Heart left ventricle (tissue), 16 donors: ENCODE measurements at regions not wholly inside any gene's neighbourhood (a gene's known extent, or its start where the extent isn't known, plus 50 kb on each side); places are given as distances from the start of the nearest gene placed in this dataset.

Experiments
- ATAC-seq, 4 donors: fragments of 200-7000 bp; cut with Tn5 transposase; one replicate each; pipeline ENCODE4 v1.9.1; 2020 to 2022; ENCODE audit warnings: moderate library complexity in 4 of 4, mild to moderate bottlenecking in 3 of 4, moderate number of reproducible peaks in 1 of 4
- DNase-seq, 5 donors: peaks; one replicate each; pipeline ENCODE4 v3.0.0-alpha.2; 2020
- H3K27ac ChIP-seq, 12 donors: fragments of 200-600 bp; sonication (generic) in 4 of 12; one replicate each; pipeline versions ENCODE4 v1.5.0 to v1.8.0; 2016 to 2022; ENCODE audit warnings: mild to moderate bottlenecking in 2 of 12
- H3K27me3 ChIP-seq, 9 donors: fragments of 200-600 bp; sonication (generic) in 2 of 9; one replicate each; pipeline versions ENCODE4 v1.5.1 to v1.8.0; 2016 to 2022; ENCODE audit warnings: mild to moderate bottlenecking in 3 of 9
- H3K36me3 ChIP-seq, 9 donors: fragments of 200-600 bp; sonication (generic) in 2 of 9; one replicate each; pipeline versions ENCODE4 v1.5.0 to v1.8.0; 2018 to 2022; ENCODE audit warnings: mild to moderate bottlenecking in 2 of 9
- H3K4me1 ChIP-seq, 12 donors: fragments of 200-600 bp; sonication (generic) in 4 of 12; one replicate each; pipeline versions ENCODE4 v1.5.0 to v1.8.0; 2016 to 2022; ENCODE audit warnings: mild to moderate bottlenecking in 3 of 12
- H3K4me3 ChIP-seq, 12 donors: fragments of 200-600 bp; sonication (generic) in 4 of 12; one replicate each; pipeline versions ENCODE4 v1.5.0 to v1.8.0; 2017 to 2022; ENCODE audit warnings: mild to moderate bottlenecking in 9 of 12, moderate library complexity in 4 of 12
- H3K9me3 ChIP-seq, 12 donors: fragments of 200-600 bp; sonication (generic) in 4 of 12; one replicate each; pipeline versions ENCODE4 v1.5.0 to v1.8.0; 2016 to 2022; ENCODE audit warnings: mild to moderate bottlenecking in 1 of 12
- CTCF ChIP-seq, 12 donors: fragments of 200-600 bp; sonication (generic) in 4 of 12; IDR thresholded peaks; one replicate each; pipeline versions ENCODE4 v1.5.0 to v1.8.0; 2018 to 2022; ENCODE audit warnings: antibody characterized with exemption in 12 of 12, mild to moderate bottlenecking in 5 of 12
- POLR2A ChIP-seq, 2 donors: fragments of 450-650 bp; IDR thresholded peaks; one replicate each; pipeline ENCODE4 v1.6.1; 2017; ENCODE audit warnings: antibody characterized with exemption in 2 of 2, mild to moderate bottlenecking in 2 of 2, moderate library complexity in 2 of 2
- WGBS, 4 donors: extraction: QIAGEN DNeasy Blood & Tissue Kit in 2 of 4; methylation state at CpG; one replicate each; pipeline versions ENCODE4 v1.1.5 to v1.1.7; 2013 to 2018; 5-methylcytosine and 5-hydroxymethylcytosine counted together
- intact Hi-C, 10 donors: fragments of 100-400 bp; cut with DNase I; formaldehyde crosslinking; loops; one replicate each; pipeline versions ENCODE4 v1.11.1 to v1.14.2; 2022
- donor health status: ischemic (EF 13 %, LVEDD 7.1; RV severe dilation, severe dysfunction).
- donor health status: healthy with polysubstance abuse.
- donor health status: DM: no; HTN: yes; CAD: no.
- donor health status: DM: no; HTN: no; CAD: no.
- donor health status: ischemic (EF 25% LVEDD 6.9; RV normal size, moderate dysfunction).
- donor health status: ischemic (EF 25% LVEDD 5.7; RV mildly dilated, moderate dysfunction).
- donor health status: healthy.
- donor health status: DM: yes; HTN: yes; CAD: no.
- donor health status: ischemic (EF 35%, LVEDD 5.7; RV mildly dilated, moderate dysfunction).
- donor health status: nonischemic (EF 11% LVEDD 7.7; RV severe dilation, severe dysfunction).
- donor health status: DM: yes; HTN: yes; CAD: no.
- donor health status: PGD.
- donor health status: ischemic (EF 29% LVEDD 5.4; RV normal size, mild dysfunction).
- donor health status: nonischemic (EF 23%, LVEDD 6.1; RV moderate dilation, normal function).

GRCh38 chr12:87259391-87259790 lies 769.8 kb downstream of the C12orf50 start:
- ATAC-seq, result no peak
- no peak overlapping the region for H3K4me3 ChIP-seq
- no peak for DNase-seq
- no peaks in the 10 kb centered on the region for H3K9me3 ChIP-seq
- intact Hi-C loops, result no loop called here
- H3K27ac ChIP-seq, result no peak overlapping the region
- no peaks in the 10 kb centered on the region for H3K36me3 ChIP-seq
- TF ChIP-seq POLR2A (IDR thresholded peaks at IDR 0.05), result no peak
- no peak for TF ChIP-seq CTCF (IDR thresholded peaks at IDR 0.05)
- no peaks in the 10 kb centered on the region for H3K27me3 ChIP-seq
- H3K4me1 ChIP-seq, result no peaks in the 10 kb centered on the region

GRCh38 chr12:87254381-87255030 lies 774.7 kb downstream of the C12orf50 start:
- 92 to 95% (median 94%) methylated on average over 2 of the region's 2 CpGs for WGBS, 4 donors
- intact Hi-C loops, result no loop called here
- Histone ChIP-seq H3K4me3 (no peak overlapping the region), H3K36me3 (no peaks in the 10 kb centered on the region), H3K4me1 (no peaks in the 10 kb centered on the region), H3K27ac (no peak overlapping the region), H3K9me3 (peaks cover 0 to 7% (median 0%) of the 10 kb centered on the region in 12 donors), H3K27me3 (no peaks in the 10 kb centered on the region)
- TF ChIP-seq CTCF (IDR thresholded peaks at IDR 0.05), result no peak
- TF ChIP-seq POLR2A (IDR thresholded peaks at IDR 0.05), result no peak
- DNase-seq (no peak), ATAC-seq (no peak)

- DNase-seq (no peak), ATAC-seq (no peak)
- WGBS, 4 donors, result 79 to 86% (median 85%) methylated on average over 2 of the region's 2 CpGs
- no peaks in the 10 kb centered on the region for H3K36me3 ChIP-seq
- H3K4me3 ChIP-seq, result no peak overlapping the region
- no peaks in the 10 kb centered on the region for H3K27me3 ChIP-seq
- peaks cover 0 to 7% (median 0%) of the 10 kb centered on the region in 12 donors for H3K9me3 ChIP-seq
- intact Hi-C loops, result no loop called here
- TF ChIP-seq CTCF (IDR thresholded peaks at IDR 0.05), result no peak
- TF ChIP-seq POLR2A (IDR thresholded peaks at IDR 0.05), result no peak
- H3K27ac ChIP-seq, result no peak overlapping the region
- H3K4me1 ChIP-seq, result no peaks in the 10 kb centered on the region
Observed at GRCh38 chr12:87253157-87253556, 776.0 kb downstream of the C12orf50 start.

GRCh38 chr12:87246726-87247125 lies 782.5 kb downstream of the C12orf50 start:
- DNase-seq (no peak), ATAC-seq (no peak)
- 66 to 75% (median 71%) methylated on average over 1 of the region's 1 CpG for WGBS, 4 donors
- Histone ChIP-seq H3K4me3 (no peak overlapping the region), H3K4me1 (no peaks in the 10 kb centered on the region), H3K27me3 (no peaks in the 10 kb centered on the region), H3K36me3 (no peaks in the 10 kb centered on the region), H3K9me3 (no peaks in the 10 kb centered on the region), H3K27ac (no peak overlapping the region)
- TF ChIP-seq POLR2A (IDR thresholded peaks at IDR 0.05), result no peak
- TF ChIP-seq CTCF (IDR thresholded peaks at IDR 0.05), result no peak
- intact Hi-C loops, result no loop called here
